Endodermal cell (in vitro differentiated cells): ENCODE measurements at regions not wholly inside any gene's neighbourhood (a gene's known extent, or its start where the extent isn't known, plus 50 kb on each side); places are given as distances from the start of the nearest gene placed in this dataset.
"Not testable (repeated sequence)": the region's sequence is repeated elsewhere in the genome, so short reads cannot be mapped to it uniquely, and the experiment has no call there.

Experiments used
- DNase-seq: peaks from one replicate; pipeline ENCODE4 v3.0.0-alpha.2; 2017
- H3K27ac ChIP-seq: 2 replicates; pipeline ENCODE4 v1.5.1; 2013; ENCODE audit warnings: mild to moderate bottlenecking, low read depth, low read length, moderate library complexity
- H3K27me3 ChIP-seq: 2 replicates; pipeline ENCODE4 v1.6.1; 2013; ENCODE audit warnings: mild to moderate bottlenecking, low read length, moderate library complexity; ENCODE audit not compliant: insufficient read depth, control insufficient read depth, poor library complexity, severe bottlenecking
- H3K36me3 ChIP-seq: 2 replicates; pipeline ENCODE4 v1.7.0; 2013; ENCODE audit warnings: mild to moderate bottlenecking, low read length, moderate library complexity; ENCODE audit not compliant: control insufficient read depth, insufficient read depth
- H3K4me1 ChIP-seq: one replicate; pipeline ENCODE4 v1.7.0; 2013; ENCODE audit warnings: low read length; ENCODE audit not compliant: control insufficient read depth, insufficient read depth
- H3K4me3 ChIP-seq: 2 replicates; pipeline ENCODE4 v1.5.1; 2013; ENCODE audit warnings: mild to moderate bottlenecking, low read length, moderate library complexity
- H3K9ac ChIP-seq: 2 replicates; pipeline ENCODE4 v1.6.1; 2013; ENCODE audit warnings: mild to moderate bottlenecking, low read length, moderate library complexity; ENCODE audit not compliant: poor library complexity, severe bottlenecking; ENCODE audit errors: extremely low read depth
- H3K9me3 ChIP-seq: 2 replicates; pipeline ENCODE4 v1.6.1; 2013; ENCODE audit warnings: mild to moderate bottlenecking, low read length, moderate library complexity; ENCODE audit not compliant: control insufficient read depth
- H3K27ac Mint-ChIP-seq: 2 replicates; pipeline ENCODE4 v1.8.0; 2020; ENCODE audit warnings: mixed read lengths
- H3K27me3 Mint-ChIP-seq: 2 replicates; pipeline ENCODE4 v1.8.0; 2021; ENCODE audit warnings: mild to moderate bottlenecking, mixed read lengths; ENCODE audit not compliant: insufficient read depth
- H3K36me3 Mint-ChIP-seq: 2 replicates; pipeline ENCODE4 v1.8.0; 2020; ENCODE audit warnings: low read depth, mixed read lengths
- H3K4me1 Mint-ChIP-seq: 2 replicates; pipeline ENCODE4 v1.8.0; 2020; ENCODE audit warnings: mixed read lengths
- H3K4me3 Mint-ChIP-seq: 2 replicates; pipeline ENCODE4 v1.8.0; 2020; ENCODE audit warnings: mild to moderate bottlenecking, moderate library complexity, mixed read lengths
- H3K9me3 Mint-ChIP-seq: 2 replicates; pipeline ENCODE4 v1.8.0; 2020; ENCODE audit warnings: mild to moderate bottlenecking, mixed read lengths
- WGBS, 2 experiments: methylation state at CpG; one replicate each; pipeline versions ENCODE4 v1.1.5 to v1.1.7; 2013; ENCODE audit warnings: missing lambda C conversion rate in 2 of 2, mixed read lengths in 1 of 2; ENCODE audit not compliant: insufficient coverage in 1 of 2, insufficient read length in 1 of 2; 5-methylcytosine and 5-hydroxymethylcytosine counted together
- TF ChIP-seq, protein P1 (sequence below): fragments of 200-600 bp; sonication (generic); conservative IDR thresholded peaks from 2 replicates; pipeline ENCODE4 v1.5.0; 2021; ENCODE audit warnings: antibody characterized with exemption, mild to moderate bottlenecking

GRCh38 chr13:81089371-81090157 is 748.6 kb upstream of the SPRY2 start:
- TF ChIP-seq, protein P1, sequence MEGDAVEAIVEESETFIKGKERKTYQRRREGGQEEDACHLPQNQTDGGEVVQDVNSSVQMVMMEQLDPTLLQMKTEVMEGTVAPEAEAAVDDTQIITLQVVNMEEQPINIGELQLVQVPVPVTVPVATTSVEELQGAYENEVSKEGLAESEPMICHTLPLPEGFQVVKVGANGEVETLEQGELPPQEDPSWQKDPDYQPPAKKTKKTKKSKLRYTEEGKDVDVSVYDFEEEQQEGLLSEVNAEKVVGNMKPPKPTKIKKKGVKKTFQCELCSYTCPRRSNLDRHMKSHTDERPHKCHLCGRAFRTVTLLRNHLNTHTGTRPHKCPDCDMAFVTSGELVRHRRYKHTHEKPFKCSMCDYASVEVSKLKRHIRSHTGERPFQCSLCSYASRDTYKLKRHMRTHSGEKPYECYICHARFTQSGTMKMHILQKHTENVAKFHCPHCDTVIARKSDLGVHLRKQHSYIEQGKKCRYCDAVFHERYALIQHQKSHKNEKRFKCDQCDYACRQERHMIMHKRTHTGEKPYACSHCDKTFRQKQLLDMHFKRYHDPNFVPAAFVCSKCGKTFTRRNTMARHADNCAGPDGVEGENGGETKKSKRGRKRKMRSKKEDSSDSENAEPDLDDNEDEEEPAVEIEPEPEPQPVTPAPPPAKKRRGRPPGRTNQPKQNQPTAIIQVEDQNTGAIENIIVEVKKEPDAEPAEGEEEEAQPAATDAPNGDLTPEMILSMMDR: no peak
- no peaks in the 10 kb centered on the region for H3K9me3 ChIP-seq
- H3K27me3 Mint-ChIP-seq: no peaks in the 10 kb centered on the region
- H3K4me3 ChIP-seq: no peak overlapping the region
- H3K9me3 Mint-ChIP-seq: no peaks in the 10 kb centered on the region
- H3K27me3 ChIP-seq: no peaks in the 10 kb centered on the region
- H3K27ac Mint-ChIP-seq: no peak overlapping the region
- no peaks in the 10 kb centered on the region for H3K4me1 ChIP-seq
- H3K36me3 ChIP-seq: no peaks in the 10 kb centered on the region
- H3K4me3 Mint-ChIP-seq: no peak overlapping the region
- DNase-seq: no peak
- H3K36me3 Mint-ChIP-seq: no peaks in the 10 kb centered on the region
- H3K4me1 Mint-ChIP-seq: peaks cover 2% of the 10 kb centered on the region
- no peak overlapping the region for H3K9ac ChIP-seq
- WGBS, 2 experiments: 97 to 98% methylated on average over 3 to 4 of the region's 4 CpGs
- no peak overlapping the region for H3K27ac ChIP-seq

- Histone ChIP-seq H3K9ac (no peak overlapping the region), H3K4me3 (no peak overlapping the region), H3K4me1 (no peaks in the 10 kb centered on the region), H3K9me3 (peaks cover 12% of the 10 kb centered on the region), H3K27ac (no peak overlapping the region), H3K36me3 (no peaks in the 10 kb centered on the region), H3K27me3 (no peaks in the 10 kb centered on the region)
- H3K27me3 Mint-ChIP-seq: no peaks in the 10 kb centered on the region
- no peak overlapping the region for H3K27ac Mint-ChIP-seq
- peaks cover 11% of the 10 kb centered on the region for H3K9me3 Mint-ChIP-seq
- peaks cover 8% of the 10 kb centered on the region for H3K36me3 Mint-ChIP-seq
- DNase-seq: no peak
- TF ChIP-seq, protein P1: no peak
- no peak overlapping the region for H3K4me3 Mint-ChIP-seq
- H3K4me1 Mint-ChIP-seq: no peaks in the 10 kb centered on the region
- 100% methylated on average over 1 of the region's 2 CpGs; no CpG with 5 or more reads in 1 of the 2 experiments for WGBS, 2 experiments
Measured at GRCh38 chr13:81080911-81081454, 740.1 kb upstream of the SPRY2 start.

GRCh38 chr13:81078048-81078447 is 737.1 kb upstream of the SPRY2 start:
- Histone ChIP-seq H3K4me3 (no peak overlapping the region), H3K27ac (no peak overlapping the region), H3K9me3 (peaks cover 16% of the 10 kb centered on the region), H3K4me1 (no peaks in the 10 kb centered on the region), H3K9ac (no peak overlapping the region), H3K27me3 (no peaks in the 10 kb centered on the region), H3K36me3 (no peaks in the 10 kb centered on the region)
- no peaks in the 10 kb centered on the region for H3K27me3 Mint-ChIP-seq
- H3K4me1 Mint-ChIP-seq: no peaks in the 10 kb centered on the region
- no peak overlapping the region for H3K27ac Mint-ChIP-seq
- no peak for DNase-seq
- H3K9me3 Mint-ChIP-seq: peaks cover 15% of the 10 kb centered on the region
- H3K4me3 Mint-ChIP-seq: no peak overlapping the region
- peaks cover 8% of the 10 kb centered on the region for H3K36me3 Mint-ChIP-seq
- TF ChIP-seq, protein P1: no peak

- H3K27me3 ChIP-seq, H3K36me3 ChIP-seq, H3K27ac Mint-ChIP-seq, H3K4me1 Mint-ChIP-seq, H3K4me3 ChIP-seq, H3K4me1 ChIP-seq, H3K27ac ChIP-seq, H3K9ac ChIP-seq, H3K36me3 Mint-ChIP-seq, H3K27me3 Mint-ChIP-seq, DNase-seq, H3K4me3 Mint-ChIP-seq: not testable (repeated sequence)
- WGBS, 2 experiments: 91 to 99% methylated on average over 10 to 18 of the region's 18 CpGs
- H3K9me3 Mint-ChIP-seq: peaks cover 38% of the 10 kb centered on the region
- peaks cover 11% of the 10 kb centered on the region for H3K9me3 ChIP-seq
Measured at GRCh38 chr13:81069822-81070221, 728.9 kb upstream of the SPRY2 start.
